HG03378 (cell line): ENCODE measurements at regions not wholly inside any gene's neighbourhood (a gene's known extent, or its start where the extent isn't known, plus 50 kb on each side); places are given as distances from the start of the nearest gene placed in this dataset.
A peak's percentile ranks its signal among the peaks of the same experiment; 100 is the strongest.

Experiments
- ATAC-seq: cut with Tn5 transposase; IDR thresholded peaks from one replicate; pipeline ENCODE4 v1.9.1; 2021; ENCODE audit warnings: mild to moderate bottlenecking, moderate library complexity; ENCODE audit not compliant: unreplicated experiment

- ATAC-seq: no peak
Observed at GRCh38 chr3:42013691-42014457, 52.0 kb upstream of the ULK4 start.

DNA sequence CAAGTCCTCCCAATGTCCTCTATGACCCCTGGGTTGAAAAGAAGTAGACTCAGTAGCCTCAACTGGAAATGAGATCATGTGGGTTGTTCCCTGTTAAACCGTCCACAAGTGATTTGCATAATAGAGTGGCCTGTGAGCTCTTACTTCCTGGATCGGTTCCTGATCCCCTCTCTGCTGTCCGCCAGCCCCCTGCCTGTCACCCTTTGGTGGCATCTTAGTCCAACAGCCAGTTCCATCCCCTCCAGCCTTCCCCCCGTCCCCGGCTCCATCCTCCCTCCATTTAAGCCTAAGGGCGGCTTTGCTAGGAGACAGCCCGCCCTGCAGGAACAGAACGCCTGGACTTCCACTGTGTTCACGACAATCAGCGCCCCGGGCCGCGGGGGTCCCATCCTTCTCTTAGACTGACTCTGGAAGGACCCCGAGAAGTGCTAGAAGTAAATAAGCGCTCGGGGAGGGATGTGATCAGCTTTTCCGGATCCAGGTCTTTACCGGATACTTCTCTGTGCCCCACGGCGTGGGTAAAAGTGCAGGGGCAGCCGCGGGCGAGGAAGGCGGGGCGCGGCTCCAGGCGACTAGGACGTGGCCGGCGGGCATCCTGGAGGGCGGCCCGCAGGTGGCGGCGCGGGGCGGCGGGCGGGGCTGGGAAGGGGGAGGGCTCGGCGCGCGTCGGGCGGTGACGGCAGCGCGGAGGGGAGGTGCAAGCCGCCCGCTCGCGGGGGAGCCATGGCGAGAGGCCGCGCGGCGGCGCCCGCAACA, 51.2 kb upstream of the ULK4 start:
- ATAC-seq: peak; percentile 83

GRCh38 chr3:42012383-42012934, 50.6 kb upstream of the ULK4 start:
- ATAC-seq: peak; percentile 33
